Testis (tissue), 2 donors: ENCODE measurements at regions not wholly inside any gene's neighbourhood (a gene's known extent, or its start where the extent isn't known, plus 50 kb on each side); places are given as distances from the start of the nearest gene placed in this dataset.

Source experiments
- CTCF ChIP-seq, 3 experiments: fragments of 450-650 bp in 2 of 3; fragments of 200-600 bp in 1 of 3; sonication (generic) in 1 of 3; IDR thresholded peaks; one replicate each; pipeline ENCODE4 v1.5.1; 2016 to 2019; ENCODE audit warnings: antibody characterized with exemption in 3 of 3, mild to moderate bottlenecking in 2 of 3, moderate library complexity in 1 of 3
- POLR2A ChIP-seq: fragments of 450-650 bp; IDR thresholded peaks from one replicate; pipeline ENCODE4 v1.6.1; 2017; ENCODE audit warnings: antibody characterized with exemption, mild to moderate bottlenecking, moderate library complexity

- no peak for TF ChIP-seq CTCF (IDR thresholded peaks at IDR 0.05)
- TF ChIP-seq POLR2A, result no peak
These were observed 227.8 kb upstream of the PLSCR5 start for GRCh38 chr3:146832857-146833458.
